ENCODE measurements at regions not wholly inside any gene's neighbourhood (a gene's known extent, or its start where the extent isn't known, plus 50 kb on each side); places are given as distances from the start of the nearest gene placed in this dataset.

DNA sequence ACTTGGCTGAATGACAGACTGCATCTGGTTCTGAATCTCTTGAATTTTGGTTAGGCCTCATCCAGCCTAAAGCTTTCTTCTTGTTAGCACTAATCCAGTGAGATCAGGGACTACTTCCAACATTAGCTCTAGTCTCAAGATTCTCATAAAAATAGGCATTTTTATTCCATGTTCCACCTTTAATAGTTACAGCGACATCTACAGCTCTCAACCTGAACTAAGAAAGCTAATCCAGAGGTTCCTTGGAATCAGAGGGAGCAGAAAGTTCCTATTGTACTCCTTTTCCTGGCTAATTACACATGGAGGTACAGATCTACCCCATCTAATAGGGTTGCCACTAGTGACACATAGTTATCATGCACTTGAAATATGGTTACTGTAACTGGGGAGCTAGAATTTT, 391.9 kb downstream of the RMST start:
- TF ChIP-seq NFIC (IDR thresholded peaks at IDR 0.05; ENCODE audit: low read depth, low read length) (no peak), EP300 (IDR thresholded peaks at IDR 0.05; ENCODE audit: borderline replicate concordance in 1 of 2, control insufficient read depth in 1 of 2, low read depth in 2 of 2, low read length in 2 of 2) (no peak)
